A673 (cell line): ENCODE measurements at regions not wholly inside any gene's neighbourhood (a gene's known extent, or its start where the extent isn't known, plus 50 kb on each side); places are given as distances from the start of the nearest gene placed in this dataset.

ENCODE experiments used
- CTCF ChIP-seq: fragments of 300-800, 200-600 bp; sonication (generic); conservative IDR thresholded peaks from 2 replicates; pipeline ENCODE4 v1.5.1; 2017; ENCODE audit warnings: low read depth, mild to moderate bottlenecking, antibody characterized with exemption, low read length, moderate library complexity, mixed read lengths
- EZH2 ChIP-seq: fragments of 200-600 bp; sonication (generic); IDR thresholded peaks from 2 replicates; pipeline ENCODE4 v1.6.1; 2017; ENCODE audit warnings: borderline replicate concordance, low read depth, mild to moderate bottlenecking, mixed read lengths, antibody characterized with exemption, low read length; ENCODE audit not compliant: poor library complexity, severe bottlenecking

- TF ChIP-seq CTCF (no peak), EZH2 (no peak)
Measured at GRCh38 chr3:34267088-34267487, 468.7 kb downstream of the PDCD6IP start.
